Gastroesophageal sphincter (tissue), 4 donors: ENCODE measurements at regions not wholly inside any gene's neighbourhood (a gene's known extent, or its start where the extent isn't known, plus 50 kb on each side); places are given as distances from the start of the nearest gene placed in this dataset.

Experiments used
- ATAC-seq: fragments of 150-250 bp; one replicate; pipeline ENCODE4 v1.9.1; 2016; ENCODE audit warnings: mild to moderate bottlenecking, moderate library complexity
- H3K27ac ChIP-seq, 4 donors: fragments of 200-600 bp; sonication (generic) in 3 of 4; 1 replicate in 3 of 4; 2 replicates in 1 of 4; pipeline ENCODE4 v1.5.1; 2016 to 2019
- H3K27me3 ChIP-seq: fragments of 200-600 bp; sonication (generic); one replicate; pipeline ENCODE4 v1.5.1; 2019
- H3K36me3 ChIP-seq, 2 donors: fragments of 200-600 bp; sonication (generic); one replicate each; pipeline ENCODE4 v1.5.1; 2019; ENCODE audit warnings: control low read depth in 1 of 2
- H3K4me1 ChIP-seq, 3 donors: fragments of 200-600 bp; sonication (generic); 1 replicate in 2 of 3; 2 replicates in 1 of 3; pipeline ENCODE4 v1.5.1; 2016 to 2019; ENCODE audit warnings: control low read depth in 2 of 3
- H3K4me3 ChIP-seq, 2 donors: fragments of 200-600 bp; sonication (generic); one replicate each; pipeline ENCODE4 v1.5.1; 2019; ENCODE audit warnings: mild to moderate bottlenecking in 1 of 2, moderate library complexity in 1 of 2
- H3K9me3 ChIP-seq, 3 donors: fragments of 200-600 bp; sonication (generic); one replicate each; pipeline ENCODE4 v1.5.1; 2017 to 2019; ENCODE audit warnings: control low read depth in 2 of 3
- EP300 ChIP-seq: sonication (generic); formaldehyde crosslinking; IDR thresholded peaks from one replicate; pipeline ENCODE4 v1.6.1; 2017; ENCODE audit warnings: antibody characterized with exemption, mild to moderate bottlenecking
- POLR2A ChIP-seq, 2 donors: fragments of 450-650 bp; IDR thresholded peaks; one replicate each; pipeline ENCODE4 v1.6.1; 2017; ENCODE audit warnings: antibody characterized with exemption in 2 of 2, mild to moderate bottlenecking in 2 of 2, moderate library complexity in 1 of 2
- POLR2AphosphoS5 ChIP-seq: sonication (generic); formaldehyde crosslinking; IDR thresholded peaks from one replicate; pipeline ENCODE4 v1.6.1; 2017; ENCODE audit warnings: antibody characterized with exemption
- WGBS, 2 donors: methylation state at CpG; one replicate each; pipeline ENCODE4 v1.1.5; 2018; ENCODE audit warnings: low coverage in 1 of 2; 5-methylcytosine and 5-hydroxymethylcytosine counted together
- TF ChIP-seq, protein P1 (sequence below), 4 experiments: fragments of 200-600 bp in 2 of 4; fragments of 450-650 bp in 2 of 4; sonication (generic) in 1 of 4; IDR thresholded peaks; one replicate each; pipeline ENCODE4 v1.5.1; 2017 to 2019; ENCODE audit warnings: antibody characterized with exemption in 4 of 4, mild to moderate bottlenecking in 2 of 4, moderate library complexity in 2 of 4

- Histone ChIP-seq H3K27me3 (no peaks in the 10 kb centered on the region), H3K9me3 (no peaks in the 10 kb centered on the region), H3K36me3 (no peaks in the 10 kb centered on the region), H3K27ac (no peak overlapping the region), H3K4me3 (no peak overlapping the region), H3K4me1 (no peaks in the 10 kb centered on the region)
- WGBS, 2 donors, result 85% methylated on average over 5 of the region's 5 CpGs; no CpG with 5 or more reads in 1 of the 2 donors
- TF ChIP-seq POLR2A (IDR thresholded peaks at IDR 0.05) (no peak), EP300 (no peak), POLR2AphosphoS5 (no peak)
- TF ChIP-seq, protein P1, sequence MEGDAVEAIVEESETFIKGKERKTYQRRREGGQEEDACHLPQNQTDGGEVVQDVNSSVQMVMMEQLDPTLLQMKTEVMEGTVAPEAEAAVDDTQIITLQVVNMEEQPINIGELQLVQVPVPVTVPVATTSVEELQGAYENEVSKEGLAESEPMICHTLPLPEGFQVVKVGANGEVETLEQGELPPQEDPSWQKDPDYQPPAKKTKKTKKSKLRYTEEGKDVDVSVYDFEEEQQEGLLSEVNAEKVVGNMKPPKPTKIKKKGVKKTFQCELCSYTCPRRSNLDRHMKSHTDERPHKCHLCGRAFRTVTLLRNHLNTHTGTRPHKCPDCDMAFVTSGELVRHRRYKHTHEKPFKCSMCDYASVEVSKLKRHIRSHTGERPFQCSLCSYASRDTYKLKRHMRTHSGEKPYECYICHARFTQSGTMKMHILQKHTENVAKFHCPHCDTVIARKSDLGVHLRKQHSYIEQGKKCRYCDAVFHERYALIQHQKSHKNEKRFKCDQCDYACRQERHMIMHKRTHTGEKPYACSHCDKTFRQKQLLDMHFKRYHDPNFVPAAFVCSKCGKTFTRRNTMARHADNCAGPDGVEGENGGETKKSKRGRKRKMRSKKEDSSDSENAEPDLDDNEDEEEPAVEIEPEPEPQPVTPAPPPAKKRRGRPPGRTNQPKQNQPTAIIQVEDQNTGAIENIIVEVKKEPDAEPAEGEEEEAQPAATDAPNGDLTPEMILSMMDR (IDR thresholded peaks at IDR 0.05), result no peak
- no peak for ATAC-seq
Observed at GRCh38 chr18:38307914-38308313, 742.3 kb upstream of the CELF4 start.

- Histone ChIP-seq H3K4me1 (no peaks in the 10 kb centered on the region), H3K9me3 (no peaks in the 10 kb centered on the region), H3K4me3 (no peak overlapping the region), H3K36me3 (no peaks in the 10 kb centered on the region), H3K27me3 (no peaks in the 10 kb centered on the region), H3K27ac (no peak overlapping the region)
- TF ChIP-seq POLR2AphosphoS5, result no peak
- TF ChIP-seq POLR2A (IDR thresholded peaks at IDR 0.05), result no peak
- TF ChIP-seq, protein P1 (IDR thresholded peaks at IDR 0.05), result no peak
- TF ChIP-seq EP300, result no peak
- WGBS, 2 donors, result 83 to 87% methylated on average over 2 to 4 of the region's 4 CpGs
- ATAC-seq, result no peak
Observed at GRCh38 chr18:38305961-38306360, 740.4 kb upstream of the CELF4 start.

DNA sequence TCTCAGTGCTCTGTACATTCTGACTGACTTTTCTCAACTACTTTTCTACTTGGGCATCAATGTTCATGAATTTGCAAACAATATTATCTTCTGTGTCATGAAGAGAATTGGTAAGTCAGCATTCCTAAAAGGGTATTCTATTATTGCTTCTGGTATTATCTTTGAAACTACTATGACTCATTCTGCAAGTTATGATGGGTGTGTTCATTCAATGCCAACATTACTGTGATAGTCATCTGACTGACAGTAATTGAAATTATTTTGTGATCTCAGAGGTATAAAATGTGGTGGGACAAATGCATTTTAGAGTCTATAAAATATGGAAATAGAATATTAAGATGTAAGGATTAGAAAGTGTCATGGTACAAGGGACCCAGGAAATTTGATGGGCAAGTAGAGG is 736.0 kb upstream of the CELF4 start:
- Histone ChIP-seq H3K9me3 (no peaks in the 10 kb centered on the region), H3K27ac (no peak overlapping the region), H3K36me3 (no peaks in the 10 kb centered on the region), H3K4me3 (no peak overlapping the region), H3K27me3 (no peaks in the 10 kb centered on the region), H3K4me1 (no peaks in the 10 kb centered on the region)
- TF ChIP-seq POLR2A (IDR thresholded peaks at IDR 0.05) (no peak), EP300 (no peak), POLR2AphosphoS5 (no peak)
- TF ChIP-seq, protein P1 (IDR thresholded peaks at IDR 0.05), result no peak
- ATAC-seq, result no peak

- no peak for ATAC-seq
- H3K4me3 ChIP-seq, result no peak overlapping the region
- no peak overlapping the region for H3K27ac ChIP-seq
- TF ChIP-seq POLR2A (IDR thresholded peaks at IDR 0.05) (no peak), POLR2AphosphoS5 (no peak), EP300 (no peak)
- TF ChIP-seq, protein P1 (IDR thresholded peaks at IDR 0.05), result no peak
- H3K27me3 ChIP-seq, result no peaks in the 10 kb centered on the region
- 23 to 31% methylated on average over 3 to 4 of the region's 4 CpGs for WGBS, 2 donors
- no peaks in the 10 kb centered on the region for H3K36me3 ChIP-seq
- H3K9me3 ChIP-seq, result no peaks in the 10 kb centered on the region
- no peaks in the 10 kb centered on the region for H3K4me1 ChIP-seq
Observed at GRCh38 chr18:38297910-38298309, 732.3 kb upstream of the CELF4 start.

GRCh38 chr18:38290229-38290628 is 724.6 kb upstream of the CELF4 start:
- 78 to 100% methylated on average over 1 of the region's 1 CpG for WGBS, 2 donors
- no peak for ATAC-seq

More at GRCh38 chr18:38290229-38290628, 724.6 kb upstream of the CELF4 start:
- Histone ChIP-seq H3K27me3 (no peaks in the 10 kb centered on the region), H3K4me1 (no peaks in the 10 kb centered on the region), H3K4me3 (no peak overlapping the region), H3K36me3 (no peaks in the 10 kb centered on the region), H3K9me3 (no peaks in the 10 kb centered on the region), H3K27ac (no peak overlapping the region)
- TF ChIP-seq POLR2AphosphoS5, result no peak
- TF ChIP-seq EP300, result no peak
- TF ChIP-seq, protein P1 (IDR thresholded peaks at IDR 0.05), result no peak
- no peak for TF ChIP-seq POLR2A (IDR thresholded peaks at IDR 0.05)
